NB4 (cell line): ENCODE measurements at regions not wholly inside any gene's neighbourhood (a gene's known extent, or its start where the extent isn't known, plus 50 kb on each side); places are given as distances from the start of the nearest gene placed in this dataset.

Experiments used
- MYC ChIP-seq: IDR thresholded peaks from 2 replicates; pipeline ENCODE4 v1.6.1; 2011; ENCODE audit warnings: low read depth, low read length
- POLR2A ChIP-seq: IDR thresholded peaks from 2 replicates; pipeline ENCODE4 v1.6.1; 2011; ENCODE audit warnings: mild to moderate bottlenecking; ENCODE audit not compliant: insufficient read length; ENCODE audit errors: extremely low read depth
- TF ChIP-seq, protein P1 (sequence below): IDR thresholded peaks from one replicate; pipeline ENCODE4 v1.5.1; 2012; ENCODE audit warnings: low read depth, low read length
- TF ChIP-seq, protein P2 (sequence below): IDR thresholded peaks from 2 replicates; pipeline ENCODE4 v1.6.1; 2011; ENCODE audit warnings: low read depth, low read length

DNA sequence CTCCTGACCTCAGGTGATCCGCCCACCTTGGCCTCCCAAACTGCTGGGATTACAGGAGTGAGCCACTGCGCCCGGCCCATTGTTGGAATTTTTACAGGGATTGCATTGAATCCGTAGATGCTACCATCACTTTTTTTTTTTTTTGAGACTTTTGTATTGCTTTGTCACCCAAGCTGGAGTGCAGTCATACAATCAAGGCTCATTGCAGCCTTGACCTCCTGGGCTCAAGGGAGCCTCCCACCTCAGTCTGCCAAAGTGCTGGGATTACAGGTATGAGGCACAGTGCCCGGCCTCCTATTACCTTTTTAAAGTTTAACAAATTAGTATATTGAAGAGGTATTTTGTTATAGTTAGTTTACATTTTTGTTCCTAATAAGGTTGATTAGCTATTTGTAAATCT is 62.2 kb upstream of the SLC45A1 start:
- TF ChIP-seq, protein P1, sequence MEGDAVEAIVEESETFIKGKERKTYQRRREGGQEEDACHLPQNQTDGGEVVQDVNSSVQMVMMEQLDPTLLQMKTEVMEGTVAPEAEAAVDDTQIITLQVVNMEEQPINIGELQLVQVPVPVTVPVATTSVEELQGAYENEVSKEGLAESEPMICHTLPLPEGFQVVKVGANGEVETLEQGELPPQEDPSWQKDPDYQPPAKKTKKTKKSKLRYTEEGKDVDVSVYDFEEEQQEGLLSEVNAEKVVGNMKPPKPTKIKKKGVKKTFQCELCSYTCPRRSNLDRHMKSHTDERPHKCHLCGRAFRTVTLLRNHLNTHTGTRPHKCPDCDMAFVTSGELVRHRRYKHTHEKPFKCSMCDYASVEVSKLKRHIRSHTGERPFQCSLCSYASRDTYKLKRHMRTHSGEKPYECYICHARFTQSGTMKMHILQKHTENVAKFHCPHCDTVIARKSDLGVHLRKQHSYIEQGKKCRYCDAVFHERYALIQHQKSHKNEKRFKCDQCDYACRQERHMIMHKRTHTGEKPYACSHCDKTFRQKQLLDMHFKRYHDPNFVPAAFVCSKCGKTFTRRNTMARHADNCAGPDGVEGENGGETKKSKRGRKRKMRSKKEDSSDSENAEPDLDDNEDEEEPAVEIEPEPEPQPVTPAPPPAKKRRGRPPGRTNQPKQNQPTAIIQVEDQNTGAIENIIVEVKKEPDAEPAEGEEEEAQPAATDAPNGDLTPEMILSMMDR, result no peak
- TF ChIP-seq POLR2A (no peak), MYC (no peak)
- TF ChIP-seq, protein P2, sequence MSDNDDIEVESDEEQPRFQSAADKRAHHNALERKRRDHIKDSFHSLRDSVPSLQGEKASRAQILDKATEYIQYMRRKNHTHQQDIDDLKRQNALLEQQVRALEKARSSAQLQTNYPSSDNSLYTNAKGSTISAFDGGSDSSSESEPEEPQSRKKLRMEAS, result no peak
